Limb (tissue), 2 donors: ENCODE measurements at regions not wholly inside any gene's neighbourhood (a gene's known extent, or its start where the extent isn't known, plus 50 kb on each side); places are given as distances from the start of the nearest gene placed in this dataset.

Source experiments
- DNase-seq, 2 donors: peaks; one replicate each; pipeline ENCODE4 v3.0.0-alpha.2; 2016; ENCODE audit errors: extremely low spot score in 2 of 2

GRCh38 chr16:51035711-51036110, 115.4 kb downstream of the SALL1 start:
- no peak for DNase-seq

DNA sequence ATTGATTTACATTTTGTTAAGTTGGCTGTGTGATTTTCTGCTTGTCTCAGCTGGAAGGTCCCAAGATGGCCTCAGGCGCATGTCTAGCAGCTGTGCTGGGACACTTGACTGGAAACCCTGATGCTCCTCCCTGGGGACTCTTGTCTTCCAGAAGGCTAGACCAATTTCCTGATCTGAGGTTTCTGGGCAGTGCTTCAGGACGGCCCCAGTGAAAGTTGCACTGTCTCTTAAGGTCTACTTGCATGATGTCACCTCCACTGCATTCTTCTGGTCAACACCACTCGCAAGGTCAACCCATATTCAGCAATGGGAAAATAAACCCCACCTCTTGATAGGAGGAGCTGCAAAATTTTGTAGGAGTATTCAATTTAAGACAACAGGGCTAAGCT, 116.0 kb downstream of the SALL1 start:
- no peak for DNase-seq

DNA sequence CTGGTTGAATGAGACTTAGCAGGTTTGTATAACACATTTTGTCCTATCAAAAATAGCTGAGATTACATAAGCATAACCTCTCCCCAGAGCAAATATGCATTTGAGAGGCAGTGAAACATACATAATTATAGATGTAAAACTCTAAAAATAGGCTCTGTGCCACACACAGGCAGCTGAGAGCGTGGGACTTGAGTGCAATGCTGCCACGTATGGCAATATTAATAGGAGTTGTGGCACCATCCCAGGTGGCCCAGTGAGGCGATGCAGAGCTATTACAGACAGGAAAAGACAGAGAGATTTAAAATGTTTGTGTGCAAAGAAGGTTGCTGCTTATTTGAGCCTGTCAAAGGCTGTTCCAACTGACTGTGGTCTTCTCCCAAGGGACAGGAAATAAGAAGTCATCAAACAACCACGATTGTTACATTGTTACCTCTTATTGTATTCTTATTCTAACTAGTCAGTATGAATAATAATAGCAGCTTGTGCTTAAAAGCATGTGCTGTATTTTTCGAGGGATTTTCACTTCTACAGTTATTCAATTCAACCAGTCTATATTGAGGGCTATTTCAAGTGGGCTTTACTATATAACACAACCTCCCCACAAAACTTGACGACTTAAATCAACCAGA, 116.5 kb downstream of the SALL1 start:
- no peak for DNase-seq

DNA sequence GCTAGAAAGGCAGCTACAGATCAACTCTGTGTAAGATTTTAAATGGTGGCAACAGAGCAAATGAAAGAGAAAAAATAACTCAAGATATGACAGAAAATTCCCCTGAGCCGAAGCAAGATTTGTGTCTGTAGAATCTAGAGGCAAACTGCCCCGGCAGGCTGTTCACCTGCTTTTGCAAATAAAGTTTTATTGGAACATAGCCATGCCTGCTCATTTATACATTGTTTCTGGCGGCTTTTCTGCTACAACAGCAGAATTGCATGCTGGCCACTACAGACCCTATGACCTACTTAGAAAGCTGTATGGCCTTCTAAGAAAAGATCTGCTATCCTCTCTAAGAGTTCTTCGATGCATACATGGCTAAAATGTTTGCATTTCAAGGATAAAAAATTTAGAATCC, 119.5 kb downstream of the SALL1 start:
- DNase-seq, result no peak

DNA sequence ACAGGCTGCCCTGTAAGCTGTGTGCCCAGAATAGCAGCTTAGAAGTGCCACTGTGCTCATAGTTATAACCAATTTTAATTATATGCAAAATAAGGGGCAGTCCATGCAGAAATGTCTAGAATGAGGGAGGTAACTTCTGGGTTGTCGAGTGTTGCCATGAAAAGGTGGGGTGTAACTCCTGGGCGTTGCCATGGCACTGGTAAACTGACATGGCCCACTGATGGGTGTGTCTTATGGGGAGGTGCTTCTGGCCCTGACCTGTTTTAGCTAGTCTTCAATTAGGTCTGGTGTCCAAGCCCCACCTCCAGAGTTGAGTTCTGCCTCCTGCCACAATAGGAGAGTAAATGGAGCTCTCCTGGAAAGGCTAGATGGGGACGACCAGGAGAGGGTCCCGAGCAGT, 120.6 kb downstream of the SALL1 start:
- DNase-seq, result no peak

DNA sequence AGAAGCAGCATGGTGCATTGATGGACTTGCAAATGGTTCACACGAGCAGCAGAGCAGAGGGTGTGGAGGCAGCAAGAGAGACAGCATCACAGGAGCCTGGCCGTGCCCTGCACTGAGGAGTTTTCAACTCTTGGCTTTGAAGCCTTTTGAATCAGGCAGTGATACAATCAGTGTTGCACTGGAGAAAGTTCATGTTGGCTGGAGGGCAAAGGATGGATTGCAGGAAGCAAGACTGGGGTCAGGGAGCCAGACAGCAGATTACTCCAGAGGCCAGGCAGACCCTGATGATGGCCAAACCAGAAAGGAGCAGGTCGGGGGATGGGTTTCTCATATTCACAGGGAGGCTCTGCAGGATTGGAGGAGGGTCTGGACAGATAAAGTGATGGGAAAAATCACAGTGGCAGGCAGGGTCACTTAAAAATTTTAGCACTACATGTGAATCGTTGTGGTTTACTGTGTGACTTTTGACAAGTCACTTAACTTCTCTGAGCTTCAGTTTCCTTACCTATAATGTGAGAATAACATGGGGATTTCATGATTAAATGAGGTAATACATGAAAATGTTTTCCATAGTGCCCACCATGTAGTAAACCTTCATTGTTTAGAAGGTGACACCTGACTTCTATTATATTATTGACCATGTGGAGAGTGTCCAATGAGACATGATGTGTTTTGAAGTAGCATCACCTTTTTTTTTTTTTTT, 125.3 kb downstream of the SALL1 start:
- DNase-seq, result no peak

DNA sequence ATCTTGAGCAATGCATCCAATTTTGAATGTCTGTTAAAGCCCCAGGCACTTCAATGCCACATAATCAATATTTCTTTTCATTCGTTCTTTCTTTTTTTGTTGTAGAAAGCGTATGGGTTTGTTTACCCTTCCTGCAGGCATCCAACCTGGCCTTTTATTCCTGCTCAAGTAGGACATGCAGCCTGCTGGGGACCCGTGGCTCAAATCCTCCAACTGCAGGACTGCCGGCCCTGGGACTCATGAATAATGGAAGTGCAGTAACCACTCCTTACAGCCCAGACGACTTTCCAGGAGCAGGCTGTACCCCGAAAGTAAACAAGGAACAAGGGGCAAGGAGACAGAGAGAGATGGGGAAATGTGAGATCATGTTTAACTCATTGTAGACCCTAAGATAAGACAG, 126.4 kb downstream of the SALL1 start:
- no peak for DNase-seq

DNA sequence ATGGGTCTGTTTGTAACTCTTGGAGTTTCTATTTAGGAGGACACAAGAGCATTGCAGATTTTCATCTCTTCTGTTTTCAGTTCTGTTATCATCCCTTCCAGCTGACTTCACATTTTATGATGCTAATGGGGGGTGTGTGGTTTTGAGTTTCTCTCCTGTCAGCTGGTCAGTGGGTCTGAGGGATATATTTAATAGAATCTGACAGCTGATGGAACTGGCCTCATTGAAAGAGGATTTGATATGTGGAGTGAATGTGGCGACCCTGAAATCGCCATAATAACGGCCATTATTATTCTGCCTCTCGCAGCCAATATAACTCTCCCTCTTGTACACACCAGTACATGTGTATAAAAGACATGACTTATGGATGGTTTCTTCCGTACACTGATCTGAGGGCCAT, 128.1 kb downstream of the SALL1 start:
- no peak for DNase-seq

- no peak for DNase-seq
These were observed 131.5 kb downstream of the SALL1 start for GRCh38 chr16:51019617-51020016.

DNA sequence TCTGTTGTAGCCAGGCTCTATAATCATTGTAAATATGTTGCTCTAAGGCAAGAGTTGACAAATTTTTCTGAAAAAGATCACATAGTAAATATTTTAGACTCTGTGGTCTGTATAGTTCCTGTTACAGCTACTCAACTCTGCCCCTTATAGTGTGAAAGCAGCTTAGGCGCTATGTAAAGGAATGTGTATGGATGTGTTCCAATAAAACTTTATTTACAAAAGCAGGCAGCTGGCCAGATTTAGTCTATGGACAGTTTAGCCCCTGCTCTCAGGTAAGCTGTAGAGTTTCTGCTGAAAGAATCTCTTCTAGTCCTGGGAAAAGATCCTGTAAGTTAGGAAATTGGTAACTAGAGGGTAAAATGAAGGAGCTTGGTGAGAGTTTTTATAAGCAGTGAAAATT, 133.1 kb downstream of the SALL1 start:
- DNase-seq, result no peak

DNA sequence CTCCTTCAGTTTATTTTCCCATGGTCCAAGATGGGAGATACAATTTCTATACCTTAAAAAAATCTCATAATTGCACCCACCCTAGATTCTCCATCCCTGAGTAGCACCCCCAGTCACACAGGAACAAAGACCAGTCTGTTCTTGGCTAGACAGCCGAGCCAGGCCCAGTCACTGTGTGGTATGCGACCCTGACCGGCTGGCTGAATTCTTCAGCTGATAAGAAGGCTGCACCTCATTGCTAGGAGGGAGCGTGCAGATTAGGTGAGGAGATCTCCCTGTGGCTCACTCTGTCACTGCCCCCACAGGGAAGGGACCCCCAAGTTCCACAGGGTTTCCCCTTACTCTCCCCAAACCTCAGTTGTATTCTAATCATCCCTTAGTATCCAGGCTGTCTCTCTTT, 138.7 kb downstream of the SALL1 start:
- DNase-seq, result no peak

- no peak for DNase-seq
These were observed 140.3 kb downstream of the SALL1 start for GRCh38 chr16:51010817-51011216.

GRCh38 chr16:51009813-51010212, 141.3 kb downstream of the SALL1 start:
- no peak for DNase-seq

- no peak for DNase-seq
These were observed 141.7 kb downstream of the SALL1 start for GRCh38 chr16:51009359-51009758.

- DNase-seq, result no peak
These were observed 142.5 kb downstream of the SALL1 start for GRCh38 chr16:51008607-51009006.

GRCh38 chr16:51008037-51008436, 143.0 kb downstream of the SALL1 start:
- DNase-seq, result no peak

DNA sequence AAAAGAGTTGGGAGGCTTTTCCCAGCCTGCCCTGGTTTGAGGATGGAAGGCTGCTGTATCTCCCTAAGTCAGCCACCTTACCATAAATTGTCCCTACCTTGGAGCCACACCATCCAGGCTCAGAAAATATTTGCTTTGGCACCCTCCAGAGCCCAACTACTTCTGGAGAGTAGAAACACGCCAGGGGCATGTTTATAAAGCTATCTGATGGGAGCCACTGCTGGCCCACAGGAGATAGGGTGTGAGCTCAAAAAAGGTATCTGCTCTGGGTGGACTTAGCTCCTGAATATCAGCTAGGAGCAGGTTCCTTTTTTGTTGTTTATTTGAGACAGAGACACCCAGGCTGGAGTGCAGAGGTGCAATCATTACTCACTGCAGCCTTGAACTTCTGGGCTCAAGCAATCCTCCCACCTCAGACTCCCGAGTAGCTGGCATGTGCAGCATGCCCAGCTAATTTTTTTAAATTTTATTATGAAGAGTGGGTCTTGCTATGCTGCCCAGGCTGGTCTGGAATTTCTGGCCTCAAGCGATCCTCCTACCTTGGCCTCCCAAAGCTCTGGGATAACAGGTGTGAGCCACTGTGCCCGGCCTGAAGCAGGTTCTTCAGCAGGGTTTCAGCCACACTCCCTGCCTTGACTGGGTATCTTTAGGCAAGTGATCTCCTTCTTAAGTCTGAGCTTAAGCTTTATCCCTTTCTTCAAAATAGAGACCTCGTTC, 147.1 kb downstream of the SALL1 start:
- DNase-seq, result no peak

DNA sequence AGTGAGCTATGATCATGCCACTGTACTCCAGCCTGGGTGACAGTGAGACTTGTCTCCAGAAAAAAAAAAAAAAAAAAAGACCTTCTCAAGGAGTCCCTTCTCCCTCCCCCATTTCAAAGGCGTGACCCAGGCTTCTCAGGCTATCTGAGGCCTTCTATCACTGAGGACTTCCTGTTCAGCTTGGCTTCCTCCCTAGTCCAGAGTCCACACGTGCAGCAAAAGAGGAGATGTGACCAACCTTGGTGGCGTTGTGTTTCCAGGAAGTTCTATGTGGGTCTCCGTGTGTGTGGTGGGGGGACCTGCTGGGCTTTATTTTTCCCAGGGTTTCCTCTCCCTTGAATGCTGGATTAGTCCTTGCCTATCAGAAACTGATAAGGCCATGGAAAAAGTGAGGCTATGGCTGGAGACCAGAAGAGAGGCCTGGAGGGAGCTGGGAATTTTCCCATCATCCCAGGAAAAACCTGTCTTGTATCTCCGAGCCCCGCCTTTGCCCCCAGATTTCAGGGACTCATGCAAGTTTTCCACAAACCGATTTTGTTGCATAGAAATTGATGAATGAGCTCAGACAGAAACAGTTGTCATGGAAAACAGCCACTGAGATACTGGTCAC, 148.1 kb downstream of the SALL1 start:
- no peak for DNase-seq

GRCh38 chr16:50999181-50999580, 151.9 kb downstream of the SALL1 start:
- no peak for DNase-seq

- DNase-seq, result no peak
These were observed 152.7 kb downstream of the SALL1 start for GRCh38 chr16:50998411-50998810.

- no peak for DNase-seq
These were observed 153.4 kb downstream of the SALL1 start for GRCh38 chr16:50997679-50998078.

DNA sequence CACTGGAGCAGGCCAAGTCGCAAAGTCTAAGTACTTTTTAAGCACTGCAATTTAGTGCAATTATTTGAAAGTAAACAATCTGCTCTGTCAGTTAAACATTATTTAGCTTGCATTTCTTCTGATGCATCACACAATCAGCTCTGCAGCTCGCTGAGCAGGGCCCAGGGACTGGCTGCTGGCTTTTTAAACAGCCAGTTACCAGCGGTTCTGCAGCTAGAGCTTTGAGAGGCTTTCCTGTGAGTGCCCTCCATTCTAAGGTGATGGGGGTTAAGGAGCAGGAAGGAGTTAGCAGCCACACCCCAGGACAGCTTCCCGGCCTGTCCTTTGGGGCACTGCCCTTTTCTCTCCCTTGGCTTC, 154.3 kb downstream of the SALL1 start:
- DNase-seq, result no peak
